ENCODE measurements at regions not wholly inside any gene's neighbourhood (a gene's known extent, or its start where the extent isn't known, plus 50 kb on each side); places are given as distances from the start of the nearest gene placed in this dataset.
"Not testable (repeated sequence)": the region's sequence is repeated elsewhere in the genome, so short reads cannot be mapped to it uniquely, and the experiment has no call there.

- not testable (repeated sequence) for DNase-seq (ENCODE audit: low read depth in 4 of 4, low spot score in 1 of 4)
These were observed 190.7 kb upstream of the VIPR2 start for GRCh38 chr7:159335181-159335926.

- not testable (repeated sequence) for DNase-seq (ENCODE audit: low read depth in 4 of 4, low spot score in 1 of 4)
These were observed 188.3 kb upstream of the VIPR2 start for GRCh38 chr7:159332854-159333479.

- no peak for DNase-seq (ENCODE audit: low read depth in 4 of 4, low spot score in 1 of 4)
These were observed 186.8 kb upstream of the VIPR2 start for GRCh38 chr7:159331462-159331861.

- DNase-seq (ENCODE audit: low read depth in 4 of 4, low spot score in 1 of 4), result no peak
These were observed 185.2 kb upstream of the VIPR2 start for GRCh38 chr7:159329818-159330378.

GRCh38 chr7:159328096-159328495 lies 183.4 kb upstream of the VIPR2 start:
- no peak for DNase-seq (ENCODE audit: low read depth in 4 of 4, low spot score in 1 of 4)

GRCh38 chr7:159323359-159323758 lies 178.7 kb upstream of the VIPR2 start:
- no peak for DNase-seq (ENCODE audit: low read depth in 4 of 4, low spot score in 1 of 4)

- no peak for DNase-seq (ENCODE audit: low read depth in 4 of 4, low spot score in 1 of 4)
These were observed 176.6 kb upstream of the VIPR2 start for GRCh38 chr7:159321278-159321677.

- no peak for DNase-seq (ENCODE audit: low read depth in 4 of 4, low spot score in 1 of 4)
These were observed 174.2 kb upstream of the VIPR2 start for GRCh38 chr7:159318682-159319351.

- no peak for DNase-seq (ENCODE audit: low read depth in 4 of 4, low spot score in 1 of 4)
These were observed 172.6 kb upstream of the VIPR2 start for GRCh38 chr7:159317294-159317693.

- no peak for DNase-seq (ENCODE audit: low read depth in 4 of 4, low spot score in 1 of 4)
These were observed 166.5 kb upstream of the VIPR2 start for GRCh38 chr7:159311172-159311494.

GRCh38 chr7:159310457-159311171 lies 165.9 kb upstream of the VIPR2 start:
- no peak for DNase-seq (ENCODE audit: low read depth in 4 of 4, low spot score in 1 of 4)

GRCh38 chr7:159309214-159309613 lies 164.5 kb upstream of the VIPR2 start:
- DNase-seq (ENCODE audit: low read depth in 4 of 4, low spot score in 1 of 4), result not testable (repeated sequence)

- DNase-seq (ENCODE audit: low read depth in 4 of 4, low spot score in 1 of 4), result no peak
These were observed 161.3 kb upstream of the VIPR2 start for GRCh38 chr7:159306012-159306411.

GRCh38 chr7:159305185-159305584 lies 160.5 kb upstream of the VIPR2 start:
- DNase-seq (ENCODE audit: low read depth in 4 of 4, low spot score in 1 of 4), result not testable (repeated sequence)

GRCh38 chr7:159303510-159303909 lies 158.8 kb upstream of the VIPR2 start:
- DNase-seq (ENCODE audit: low read depth in 4 of 4, low spot score in 1 of 4), result not testable (repeated sequence)

GRCh38 chr7:159296093-159296681 lies 151.5 kb upstream of the VIPR2 start:
- no peak for DNase-seq (ENCODE audit: low read depth in 4 of 4, low spot score in 1 of 4)

GRCh38 chr7:159286487-159286886 lies 141.8 kb upstream of the VIPR2 start:
- DNase-seq (ENCODE audit: low read depth in 4 of 4, low spot score in 1 of 4), result not testable (repeated sequence)

- DNase-seq (ENCODE audit: low read depth in 4 of 4, low spot score in 1 of 4), result no peak
These were observed 136.9 kb upstream of the VIPR2 start for GRCh38 chr7:159281573-159281972.

- DNase-seq (ENCODE audit: low read depth in 4 of 4, low spot score in 1 of 4), result no peak
These were observed 135.3 kb upstream of the VIPR2 start for GRCh38 chr7:159280008-159280407.

- no peak for DNase-seq (ENCODE audit: low read depth in 4 of 4, low spot score in 1 of 4)
These were observed 128.1 kb upstream of the VIPR2 start for GRCh38 chr7:159272739-159273138.

- no peak for DNase-seq (ENCODE audit: low read depth in 4 of 4, low spot score in 1 of 4)
These were observed 127.1 kb upstream of the VIPR2 start for GRCh38 chr7:159271781-159272180.
